H9 (cell line): ENCODE measurements at regions not wholly inside any gene's neighbourhood (a gene's known extent, or its start where the extent isn't known, plus 50 kb on each side); places are given as distances from the start of the nearest gene placed in this dataset.

Source experiments
- DNase-seq: peaks from one replicate; pipeline ENCODE4 v3.0.0-alpha.2; 2017
- H2AFZ ChIP-seq: one replicate; pipeline ENCODE4 v1.6.1; 2013; ENCODE audit warnings: mild to moderate bottlenecking, low read length, control low read depth, moderate library complexity
- H2AK5ac ChIP-seq: 2 replicates; pipeline ENCODE4 v1.6.1; 2013; ENCODE audit warnings: low read length, control low read depth, mixed read lengths; ENCODE audit not compliant: insufficient read length
- H2BK120ac ChIP-seq: one replicate; pipeline ENCODE4 v1.6.1; 2013; ENCODE audit warnings: low read depth, mild to moderate bottlenecking, low read length, control low read depth, inconsistent platforms; ENCODE audit not compliant: poor library complexity, severe bottlenecking
- H2BK12ac ChIP-seq: 2 replicates; pipeline ENCODE4 v1.6.1; 2013; ENCODE audit warnings: low read length, control low read depth, mixed read lengths, low read depth; ENCODE audit not compliant: insufficient read length
- H2BK15ac ChIP-seq: 2 replicates; pipeline ENCODE4 v1.6.1; 2013; ENCODE audit warnings: low read depth, low read length, control low read depth
- H2BK20ac ChIP-seq: one replicate; pipeline ENCODE4 v1.6.1; 2013; ENCODE audit warnings: low read depth, mild to moderate bottlenecking, low read length, control low read depth, inconsistent platforms; ENCODE audit not compliant: poor library complexity, severe bottlenecking
- H2BK5ac ChIP-seq: 2 replicates; pipeline ENCODE4 v1.6.1; 2013; ENCODE audit warnings: low read length, control low read depth, mixed read lengths; ENCODE audit not compliant: insufficient read length
- H3K14ac ChIP-seq: 2 replicates; pipeline ENCODE4 v1.6.1; 2013; ENCODE audit warnings: low read length, control low read depth; ENCODE audit not compliant: insufficient read depth
- H3K18ac ChIP-seq: 2 replicates; pipeline ENCODE4 v1.6.1; 2013; ENCODE audit warnings: low read depth, mild to moderate bottlenecking, mixed read lengths, low read length, control low read depth; ENCODE audit not compliant: insufficient read length
- H3K23ac ChIP-seq: 2 replicates; pipeline ENCODE4 v1.6.1; 2013; ENCODE audit warnings: low read length, control low read depth, mixed read lengths, low read depth; ENCODE audit not compliant: insufficient read length
- H3K23me2 ChIP-seq: 2 replicates; pipeline ENCODE4 v1.6.1; 2013; ENCODE audit warnings: low read depth, mild to moderate bottlenecking, mixed read lengths, low read length, control low read depth; ENCODE audit not compliant: insufficient read length, poor library complexity, severe bottlenecking
- H3K27ac ChIP-seq: 2 replicates; pipeline ENCODE4 v1.5.1; 2013; ENCODE audit warnings: low read length, control low read depth, mixed read lengths, low read depth; ENCODE audit not compliant: insufficient read length
- H3K27me3 ChIP-seq: 2 replicates; pipeline ENCODE4 v1.6.1; 2013; ENCODE audit warnings: low read length, control low read depth, inconsistent platforms; ENCODE audit not compliant: insufficient read depth
- H3K4ac ChIP-seq: 2 replicates; pipeline ENCODE4 v1.6.1; 2013; ENCODE audit warnings: low read depth, mild to moderate bottlenecking, control low read depth, inconsistent platforms, low read length, moderate library complexity
- H3K4me1 ChIP-seq: 2 replicates; pipeline ENCODE4 v1.6.1; 2013; ENCODE audit warnings: low read length, control low read depth, inconsistent platforms; ENCODE audit not compliant: insufficient read depth
- H3K4me2 ChIP-seq: 2 replicates; pipeline ENCODE4 v1.6.1; 2013; ENCODE audit warnings: low read length, control low read depth, mixed read lengths; ENCODE audit not compliant: insufficient read length, insufficient read depth
- H3K56ac ChIP-seq: 2 replicates; pipeline ENCODE4 v1.6.1; 2013; ENCODE audit warnings: low read depth, mild to moderate bottlenecking, mixed read lengths, low read length, control low read depth; ENCODE audit not compliant: insufficient read length
- H3K79me1 ChIP-seq: 2 replicates; pipeline ENCODE4 v1.6.1; 2013; ENCODE audit warnings: low read depth, mild to moderate bottlenecking, moderate library complexity, low read length, control low read depth, inconsistent platforms; ENCODE audit not compliant: insufficient read depth, poor library complexity, severe bottlenecking
- H3K79me2 ChIP-seq: 2 replicates; pipeline ENCODE4 v1.6.1; 2013; ENCODE audit warnings: low read length, control low read depth, inconsistent platforms; ENCODE audit not compliant: insufficient read depth
- H3K9ac ChIP-seq: 2 replicates; pipeline ENCODE4 v1.6.1; 2013; ENCODE audit warnings: low read length, control low read depth, mixed read lengths; ENCODE audit not compliant: insufficient read length; ENCODE audit errors: extremely low read depth
- H3K9me3 ChIP-seq: one replicate; pipeline ENCODE4 v1.6.1; 2013; ENCODE audit warnings: low read depth, low read length, inconsistent platforms; ENCODE audit not compliant: control insufficient read depth
- H3T11ph ChIP-seq: one replicate; pipeline ENCODE4 v1.6.1; 2013; ENCODE audit warnings: mild to moderate bottlenecking, low read length, control low read depth, inconsistent platforms
- H4K20me1 ChIP-seq: one replicate; pipeline ENCODE4 v1.6.1; 2013; ENCODE audit not compliant: control insufficient read depth, insufficient read length, insufficient read depth
- H4K5ac ChIP-seq: 2 replicates; pipeline ENCODE4 v1.6.1; 2013; ENCODE audit warnings: low read depth, mild to moderate bottlenecking, mixed read lengths, low read length, control low read depth; ENCODE audit not compliant: insufficient read length
- H4K8ac ChIP-seq: replicated peaks from 2 replicates; pipeline ENCODE4 v1.6.1; 2013; ENCODE audit warnings: low read length, control low read depth, mixed read lengths, low read depth; ENCODE audit not compliant: insufficient read length
- H4K91ac ChIP-seq: 2 replicates; pipeline ENCODE4 v1.6.1; 2013; ENCODE audit warnings: low read depth, mild to moderate bottlenecking, moderate library complexity, mixed read lengths, low read length, control low read depth; ENCODE audit not compliant: insufficient read length
- H3K27ac Mint-ChIP-seq, 3 experiments: 2 replicates in 2 of 3; 3 replicates in 1 of 3; pipeline ENCODE4 v1.8.0; 2020 to 2021; ENCODE audit warnings: mixed read lengths in 3 of 3, mild to moderate bottlenecking in 1 of 3, moderate library complexity in 1 of 3
- H3K27me3 Mint-ChIP-seq: 2 replicates; pipeline ENCODE4 v1.8.0; 2021; ENCODE audit warnings: low read depth, mild to moderate bottlenecking, moderate library complexity, mixed read lengths
- H3K36me3 Mint-ChIP-seq, 3 experiments: 2 replicates in 2 of 3; 3 replicates in 1 of 3; pipeline ENCODE4 v1.8.0; 2020 to 2021; ENCODE audit warnings: low read depth in 3 of 3, mixed read lengths in 3 of 3; ENCODE audit not compliant: insufficient read depth in 1 of 3
- H3K4me1 Mint-ChIP-seq, 2 experiments: 2 replicates each; pipeline ENCODE4 v1.8.0; 2020; ENCODE audit warnings: mixed read lengths in 2 of 2
- H3K4me3 Mint-ChIP-seq, 2 experiments: 2 replicates in 1 of 2; 3 replicates in 1 of 2; pipeline ENCODE4 v1.8.0; 2020 to 2021; ENCODE audit warnings: mild to moderate bottlenecking in 2 of 2, mixed read lengths in 2 of 2, moderate library complexity in 1 of 2
- H3K9me3 Mint-ChIP-seq, 2 experiments: 2 replicates in 1 of 2; 3 replicates in 1 of 2; pipeline ENCODE4 v1.8.0; 2020; ENCODE audit warnings: mild to moderate bottlenecking in 2 of 2, mixed read lengths in 2 of 2, moderate library complexity in 1 of 2
- WGBS: extraction: QIAGEN DNeasy Blood & Tissue Kit; methylation state at CpG from one replicate; pipeline ENCODE4 v1.1.7; 2013; ENCODE audit warnings: missing lambda C conversion rate, low lambda C conversion rate, mixed read lengths; ENCODE audit not compliant: insufficient read length; ENCODE audit errors: extremely low coverage; 5-methylcytosine and 5-hydroxymethylcytosine counted together
- TF ChIP-seq, protein P1 (sequence below): fragments of 200-600 bp; sonication (generic); conservative IDR thresholded peaks from 3 replicates; pipeline ENCODE4 v1.8.0; 2021; ENCODE audit warnings: antibody characterized with exemption, mild to moderate bottlenecking

- H3K9me3 ChIP-seq, result no peaks in the 10 kb centered on the region
- H3K4me3 Mint-ChIP-seq, result no peak overlapping the region
- peak overlapping the region; percentile 75 to 91 (median 88); a peak in 6 of 7 replicates for H3K27ac Mint-ChIP-seq
- no peak overlapping the region for H2BK15ac ChIP-seq
- no peaks in the 10 kb centered on the region for H3K9me3 Mint-ChIP-seq
- H3K23me2 ChIP-seq, result no peaks in the 10 kb centered on the region
- no peak overlapping the region for H4K8ac ChIP-seq
- H2BK120ac ChIP-seq, result no peak overlapping the region
- H3K4me1 ChIP-seq, result peaks cover 2% of the 10 kb centered on the region; the same call in 1 of the 2 replicates
- no peak overlapping the region for H2BK20ac ChIP-seq
- no peaks in the 10 kb centered on the region for H3K27me3 ChIP-seq
- H2BK5ac ChIP-seq, result no peak overlapping the region
- H4K20me1 ChIP-seq, result no peaks in the 10 kb centered on the region
- no peak overlapping the region for H4K91ac ChIP-seq
- H2AK5ac ChIP-seq, result no peak overlapping the region
- H3K14ac ChIP-seq, result no peak overlapping the region
- no peak overlapping the region for H3K9ac ChIP-seq
- no peak overlapping the region for H3K18ac ChIP-seq
- no peak overlapping the region for H3T11ph ChIP-seq
- peaks cover 11 to 14% (median 12%) of the 10 kb centered on the region in 3 experiments; a peak in 6 of 7 replicates for H3K36me3 Mint-ChIP-seq
- H3K4me2 ChIP-seq, result no peak overlapping the region
- H2AFZ ChIP-seq, result no peak overlapping the region
- no peak overlapping the region for H2BK12ac ChIP-seq
- DNase-seq, result no peak
- no CpG with 5 or more reads among the region's 35 CpGs for WGBS
- H4K5ac ChIP-seq, result no peak overlapping the region
- H3K79me1 ChIP-seq, result peaks cover 4% of the 10 kb centered on the region
- TF ChIP-seq, protein P1, sequence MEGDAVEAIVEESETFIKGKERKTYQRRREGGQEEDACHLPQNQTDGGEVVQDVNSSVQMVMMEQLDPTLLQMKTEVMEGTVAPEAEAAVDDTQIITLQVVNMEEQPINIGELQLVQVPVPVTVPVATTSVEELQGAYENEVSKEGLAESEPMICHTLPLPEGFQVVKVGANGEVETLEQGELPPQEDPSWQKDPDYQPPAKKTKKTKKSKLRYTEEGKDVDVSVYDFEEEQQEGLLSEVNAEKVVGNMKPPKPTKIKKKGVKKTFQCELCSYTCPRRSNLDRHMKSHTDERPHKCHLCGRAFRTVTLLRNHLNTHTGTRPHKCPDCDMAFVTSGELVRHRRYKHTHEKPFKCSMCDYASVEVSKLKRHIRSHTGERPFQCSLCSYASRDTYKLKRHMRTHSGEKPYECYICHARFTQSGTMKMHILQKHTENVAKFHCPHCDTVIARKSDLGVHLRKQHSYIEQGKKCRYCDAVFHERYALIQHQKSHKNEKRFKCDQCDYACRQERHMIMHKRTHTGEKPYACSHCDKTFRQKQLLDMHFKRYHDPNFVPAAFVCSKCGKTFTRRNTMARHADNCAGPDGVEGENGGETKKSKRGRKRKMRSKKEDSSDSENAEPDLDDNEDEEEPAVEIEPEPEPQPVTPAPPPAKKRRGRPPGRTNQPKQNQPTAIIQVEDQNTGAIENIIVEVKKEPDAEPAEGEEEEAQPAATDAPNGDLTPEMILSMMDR, result no peak
- H3K79me2 ChIP-seq, result peaks cover 16% of the 10 kb centered on the region; the same call in 1 of the 2 replicates
- no peak overlapping the region for H3K56ac ChIP-seq
- no peak overlapping the region for H3K23ac ChIP-seq
- peaks cover 30 to 38% of the 10 kb centered on the region in 2 experiments for H3K4me1 Mint-ChIP-seq
- no peak overlapping the region for H3K27ac ChIP-seq
- H3K27me3 Mint-ChIP-seq, result no peaks in the 10 kb centered on the region
- H3K4ac ChIP-seq, result no peak overlapping the region
Measured at GRCh38 chr17:77481476-77482374, 341.0 kb downstream of the SEC14L1 start.
